HG03457 (cell line): ENCODE measurements at regions not wholly inside any gene's neighbourhood (a gene's known extent, or its start where the extent isn't known, plus 50 kb on each side); places are given as distances from the start of the nearest gene placed in this dataset.

Experiments
- ATAC-seq: cut with Tn5 transposase; IDR thresholded peaks from one replicate; pipeline ENCODE4 v1.9.1; 2021; ENCODE audit warnings: moderate number of reproducible peaks; ENCODE audit not compliant: unreplicated experiment

- no peak for ATAC-seq
These were observed 341.2 kb upstream of the ZFHX3 start for GRCh38 chr16:73389085-73389484.

- no peak for ATAC-seq
These were observed 340.1 kb upstream of the ZFHX3 start for GRCh38 chr16:73387979-73388378.

DNA sequence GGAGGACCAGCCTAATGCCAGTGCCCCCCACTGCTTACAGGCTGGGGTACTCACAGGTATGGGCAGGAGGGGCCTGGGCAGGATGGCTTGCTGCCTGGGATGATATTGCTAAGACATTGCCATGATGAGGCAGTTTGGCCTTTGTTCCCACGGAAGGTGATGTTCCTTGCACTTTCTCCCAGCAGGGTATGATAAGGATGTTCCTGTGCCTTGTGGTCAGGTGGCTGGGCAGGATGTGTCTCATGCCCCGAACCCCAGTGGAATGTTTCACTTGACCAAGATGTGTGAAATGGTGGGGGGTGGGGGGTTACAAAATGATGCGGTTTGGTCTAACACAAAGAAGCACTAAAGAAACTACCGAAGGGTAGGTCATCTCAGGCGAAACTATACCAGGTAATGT is 337.8 kb upstream of the ZFHX3 start:
- no peak for ATAC-seq

- no peak for ATAC-seq
These were observed 336.7 kb upstream of the ZFHX3 start for GRCh38 chr16:73384506-73385089.

- ATAC-seq: no peak
These were observed 336.0 kb upstream of the ZFHX3 start for GRCh38 chr16:73383988-73384365.

- no peak for ATAC-seq
These were observed 335.5 kb upstream of the ZFHX3 start for GRCh38 chr16:73383195-73383987.

DNA sequence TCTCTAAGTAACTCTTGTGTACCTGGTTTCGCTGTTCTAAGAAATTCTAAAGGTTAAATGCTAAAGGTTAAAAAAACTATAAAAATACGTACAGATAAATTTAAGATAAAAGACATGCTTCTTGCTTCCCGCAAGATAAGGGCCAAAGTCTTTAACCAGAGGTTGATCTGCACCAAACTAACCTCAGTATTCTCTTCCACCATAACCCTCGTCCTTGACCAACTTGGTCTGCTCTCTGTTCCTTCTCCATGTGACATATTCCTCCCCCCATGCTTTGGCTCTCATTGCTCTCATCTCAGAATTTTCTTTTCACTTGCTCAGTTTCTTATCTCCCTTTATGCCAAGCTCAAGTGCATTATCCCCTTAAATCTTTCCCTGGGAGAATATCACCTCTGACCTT is 330.5 kb upstream of the ZFHX3 start:
- ATAC-seq: no peak

GRCh38 chr16:73371584-73372319 is 323.8 kb upstream of the ZFHX3 start:
- ATAC-seq: no peak

DNA sequence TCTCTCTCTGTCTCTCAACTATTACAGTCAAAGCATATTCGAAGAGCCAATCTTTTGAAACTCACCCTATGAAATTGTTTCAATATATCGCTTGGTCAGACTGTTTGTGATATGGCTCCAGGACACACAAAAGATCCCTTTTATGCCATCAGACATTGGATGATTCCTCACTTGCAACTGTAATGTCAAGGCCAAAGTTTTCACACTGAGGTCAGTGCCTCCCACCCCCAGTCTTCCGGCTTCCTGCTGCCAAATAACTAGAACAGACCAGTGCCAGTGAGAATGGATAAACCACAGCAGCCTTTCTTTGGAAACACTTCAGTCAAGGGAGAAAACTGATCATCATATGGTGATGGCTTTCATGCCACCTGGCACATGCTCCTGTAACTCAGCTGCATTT is 321.9 kb upstream of the ZFHX3 start:
- no peak for ATAC-seq

DNA sequence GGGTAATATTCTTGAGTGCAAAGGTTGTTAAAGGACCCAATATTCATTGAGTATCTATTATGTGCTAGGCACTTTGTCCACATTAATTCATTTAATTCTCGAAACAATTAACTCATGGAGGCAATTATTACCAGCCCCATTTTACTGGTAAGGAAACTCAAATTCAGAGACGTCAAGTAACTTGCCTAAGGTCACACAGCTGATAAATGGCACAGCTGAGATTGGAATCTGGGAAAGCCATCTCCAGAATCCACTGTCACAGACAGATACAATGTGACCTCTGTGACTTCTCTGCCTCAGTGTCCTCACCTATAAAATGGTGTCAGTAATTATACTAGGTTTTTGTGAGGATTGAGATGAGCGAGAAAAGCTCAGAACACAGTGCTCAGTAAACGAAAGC is 320.8 kb upstream of the ZFHX3 start:
- no peak for ATAC-seq

DNA sequence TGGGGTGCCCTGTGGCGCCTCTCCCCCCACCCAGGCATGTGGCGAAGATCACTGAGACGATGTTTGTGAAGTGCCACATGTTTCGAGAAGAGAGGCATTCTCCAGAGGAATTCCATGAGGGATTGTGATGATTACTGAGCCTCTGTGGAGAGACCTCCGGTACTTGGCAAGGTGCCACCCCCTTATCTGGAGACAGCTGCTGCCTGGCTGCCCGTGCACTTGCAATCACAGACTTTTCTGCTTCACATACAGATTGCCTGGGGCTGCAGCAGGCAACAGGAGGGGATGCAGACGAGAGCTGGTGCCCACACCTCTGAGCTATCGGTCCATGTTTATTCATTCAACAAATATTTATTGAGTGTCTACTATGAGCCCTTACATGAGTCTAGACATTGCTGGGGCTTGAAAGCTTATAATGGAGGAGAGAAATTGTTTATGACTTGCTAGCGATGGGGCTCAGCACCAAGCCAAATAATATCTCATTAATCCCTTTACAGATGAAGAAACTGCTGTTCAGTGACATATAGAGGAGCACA is 317.2 kb upstream of the ZFHX3 start:
- no peak for ATAC-seq

DNA sequence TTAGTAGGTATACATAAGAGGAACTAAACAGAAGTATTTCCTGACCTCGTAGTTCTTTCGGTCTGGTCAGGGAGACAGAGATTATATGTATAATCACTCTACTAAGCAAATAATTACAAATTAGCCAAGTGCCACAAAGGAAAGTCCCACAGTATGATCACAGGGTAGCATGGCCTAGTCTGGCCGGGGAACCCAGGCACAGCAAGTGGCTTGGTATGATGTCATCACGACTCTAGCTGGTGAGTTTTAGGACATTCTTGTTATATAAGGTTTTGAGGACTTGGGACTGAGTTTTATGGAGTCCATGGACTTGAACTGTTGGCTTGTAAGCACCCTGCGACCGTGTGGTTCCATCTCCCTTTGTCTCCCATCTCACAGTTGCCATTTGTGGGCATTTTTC is 316.5 kb upstream of the ZFHX3 start:
- no peak for ATAC-seq

DNA sequence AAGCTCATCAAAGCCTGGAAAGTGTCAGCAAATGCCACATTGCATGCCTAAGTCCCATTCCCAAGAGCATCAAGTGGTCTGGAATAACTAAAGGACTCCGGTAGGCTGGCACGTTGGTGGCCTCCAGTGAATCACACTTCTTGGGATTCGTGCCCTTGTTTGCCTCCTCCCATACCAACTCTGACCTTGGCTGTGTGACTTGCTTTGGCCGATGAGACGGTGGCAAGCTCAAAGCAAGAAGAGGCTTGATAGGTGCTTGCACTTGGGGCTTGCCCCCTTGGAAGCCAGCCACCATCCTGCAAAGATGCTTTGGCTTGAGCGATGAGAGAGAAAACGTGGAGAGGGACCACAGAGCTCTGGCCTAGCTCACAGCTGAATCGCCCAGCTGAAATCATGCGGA is 313.1 kb upstream of the ZFHX3 start:
- no peak for ATAC-seq

GRCh38 chr16:73356401-73357079 is 308.6 kb upstream of the ZFHX3 start:
- no peak for ATAC-seq

DNA sequence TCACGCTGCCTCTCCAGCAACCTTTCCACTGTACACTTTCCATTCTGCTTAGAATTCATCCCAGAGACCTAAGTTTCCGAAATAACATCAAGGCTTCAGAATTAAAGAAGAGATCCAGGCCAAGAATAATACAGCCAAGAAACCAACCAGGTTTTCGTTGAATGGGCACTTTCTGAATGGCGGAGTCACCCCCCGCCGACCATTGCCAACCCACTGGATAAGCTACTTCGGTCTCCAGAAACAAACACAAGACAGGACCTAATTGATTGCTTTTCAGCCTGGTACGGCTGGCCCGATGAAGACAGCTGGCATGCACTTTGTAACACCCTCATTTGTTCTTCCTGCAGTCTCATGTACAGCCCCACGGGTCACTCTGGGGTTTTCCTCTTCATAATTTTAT is 308.1 kb upstream of the ZFHX3 start:
- no peak for ATAC-seq

- ATAC-seq: no peak
These were observed 306.5 kb upstream of the ZFHX3 start for GRCh38 chr16:73354434-73354833.

DNA sequence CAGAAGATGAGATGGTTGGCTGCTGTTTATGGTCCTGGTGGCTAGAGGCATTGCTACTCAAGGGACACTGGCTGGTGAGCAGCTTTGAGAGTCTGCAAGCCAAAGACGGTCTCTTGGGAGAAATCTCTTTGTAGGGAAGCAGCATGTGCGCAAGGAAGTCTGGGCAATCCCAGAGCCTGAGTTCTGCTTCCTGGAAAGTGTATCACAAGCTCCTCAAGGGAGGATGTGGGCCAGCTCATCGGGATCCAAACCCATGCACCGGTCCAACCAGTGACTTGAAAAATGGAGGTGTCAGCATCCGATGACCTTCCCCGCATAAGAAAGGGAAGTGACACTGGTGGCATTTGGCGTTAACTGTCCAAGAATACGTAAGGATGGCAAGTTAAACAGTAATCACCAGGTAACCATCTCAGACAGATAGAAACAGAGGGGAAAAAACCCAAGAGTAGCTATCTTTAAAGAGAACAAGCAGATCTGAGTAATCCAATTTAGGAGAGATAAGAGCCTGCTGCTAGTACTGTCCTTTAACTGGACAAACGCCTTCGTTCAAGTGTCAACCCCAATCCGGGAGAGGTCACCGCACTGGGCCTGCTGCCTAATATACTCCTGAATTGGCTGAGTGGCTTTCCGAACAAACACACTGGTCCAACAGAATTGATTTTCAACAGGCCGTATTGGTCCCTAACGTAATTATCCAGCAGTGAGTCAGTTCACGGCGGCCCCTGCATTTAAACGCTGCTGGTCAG is 303.0 kb upstream of the ZFHX3 start:
- no peak for ATAC-seq

DNA sequence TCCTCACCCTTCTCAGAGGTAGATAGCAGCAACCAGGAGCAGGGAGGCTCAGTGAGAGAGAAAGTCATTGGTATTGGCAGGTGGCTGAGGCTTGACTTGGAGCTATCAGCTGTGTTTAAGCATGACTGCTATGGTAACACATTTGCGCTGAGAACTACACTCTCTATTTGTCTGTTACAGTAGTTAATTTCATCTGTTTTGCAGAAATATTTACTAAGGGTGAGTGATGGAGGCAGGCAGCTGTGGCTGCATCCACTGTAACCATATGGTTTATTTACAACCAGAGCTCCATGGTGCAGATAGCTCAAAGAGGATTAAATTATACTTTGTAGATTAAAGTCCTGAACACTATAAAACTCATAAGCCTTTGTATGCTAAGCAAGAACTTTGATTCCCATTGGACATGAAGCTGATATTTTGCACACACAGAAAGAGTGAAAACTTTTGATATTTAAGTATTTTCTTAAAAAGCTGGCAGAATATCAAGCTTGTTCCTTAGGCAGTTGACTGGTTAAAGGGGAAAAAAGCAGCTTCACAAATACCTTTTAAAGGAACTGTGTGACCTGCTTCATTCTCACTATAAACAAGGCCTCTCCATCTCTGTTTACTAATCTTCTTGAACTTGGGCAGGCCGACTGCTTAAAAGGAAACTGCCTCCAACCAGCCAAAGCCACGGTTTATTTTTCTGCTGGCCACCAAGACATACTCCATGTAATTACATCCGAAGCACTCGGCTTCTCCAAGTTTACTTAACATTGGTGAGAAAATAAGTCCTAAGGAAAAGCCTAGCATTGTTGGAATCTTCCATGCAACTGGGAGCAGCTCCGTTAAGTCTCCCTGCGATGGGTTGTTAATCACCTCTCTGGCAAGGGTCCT is 299.8 kb upstream of the ZFHX3 start:
- ATAC-seq: no peak

- no peak for ATAC-seq
These were observed 291.9 kb upstream of the ZFHX3 start for GRCh38 chr16:73339821-73340220.
